ENCODE measurements at regions not wholly inside any gene's neighbourhood (a gene's known extent, or its start where the extent isn't known, plus 50 kb on each side); places are given as distances from the start of the nearest gene placed in this dataset.

GRCh38 chr2:128395640-128396499 lies 77.2 kb upstream of the HS6ST1 start:
- H3K9me3 ChIP-seq (ENCODE audit: insufficient read depth, low read length): no peaks in the 10 kb centered on the region
- H3K4me2 ChIP-seq (ENCODE audit: low read length): no peak overlapping the region
- no peak overlapping the region for H3K27ac ChIP-seq (ENCODE audit: low read length)
- H3K4me3 ChIP-seq (ENCODE audit: low read length): no peak overlapping the region
- no peaks in the 10 kb centered on the region; the same call in 1 of the 2 replicates for H3K27me3 ChIP-seq (ENCODE audit: low read depth, low read length)
- TF ChIP-seq CTCF (IDR thresholded peaks at IDR 0.05; ENCODE audit: low read depth, low read length) (no peak), EZH2phosphoT487 (IDR thresholded peaks at IDR 0.05; ENCODE audit: low read depth) (no peak)
- no peaks in the 10 kb centered on the region for H3K79me2 ChIP-seq (ENCODE audit: low read length)
- no peak overlapping the region for H2AFZ ChIP-seq (ENCODE audit: low read depth, low read length)
- no peak overlapping the region for H3K9ac ChIP-seq (ENCODE audit: low read length)
- no peaks in the 10 kb centered on the region for H4K20me1 ChIP-seq (ENCODE audit: insufficient read depth, low read length)
- H3K4me1 ChIP-seq (ENCODE audit: low read length): no peaks in the 10 kb centered on the region
- no peaks in the 10 kb centered on the region for H3K36me3 ChIP-seq (replicated peaks; ENCODE audit: low read depth, low read length)

DNA sequence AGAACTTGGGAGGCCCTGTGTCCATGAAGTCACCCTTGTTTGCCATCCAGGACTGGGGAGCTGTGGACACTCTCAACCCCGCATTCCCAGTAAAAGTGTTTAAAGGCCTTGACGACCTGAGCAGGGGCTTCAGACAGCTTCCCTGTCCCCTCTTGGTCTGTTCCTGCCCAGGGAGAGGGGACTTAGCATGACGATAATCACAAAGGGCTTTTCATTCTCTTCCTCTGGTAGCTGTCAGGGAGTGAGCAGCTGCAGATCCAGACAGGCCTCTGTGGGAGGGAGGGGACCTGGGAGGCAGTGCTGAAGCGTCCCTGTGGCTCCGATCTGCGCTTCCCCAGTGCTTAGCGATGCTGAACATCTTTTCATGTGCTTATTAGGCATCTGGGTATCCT lies 77.8 kb upstream of the HS6ST1 start:
- TF ChIP-seq EZH2phosphoT487 (IDR thresholded peaks at IDR 0.05; ENCODE audit: low read depth): no peak
- no peak for TF ChIP-seq CTCF (IDR thresholded peaks at IDR 0.05; ENCODE audit: low read depth, low read length)
- Histone ChIP-seq H3K36me3 (replicated peaks; ENCODE audit: low read depth, low read length) (no peaks in the 10 kb centered on the region), H3K4me2 (ENCODE audit: low read length) (no peak overlapping the region), H3K79me2 (ENCODE audit: low read length) (no peaks in the 10 kb centered on the region), H3K4me1 (ENCODE audit: low read length) (no peaks in the 10 kb centered on the region), H3K9me3 (ENCODE audit: insufficient read depth, low read length) (no peaks in the 10 kb centered on the region), H3K9ac (ENCODE audit: low read length) (no peak overlapping the region), H3K4me3 (ENCODE audit: low read length) (no peak overlapping the region), H2AFZ (ENCODE audit: low read depth, low read length) (no peak overlapping the region), H4K20me1 (ENCODE audit: insufficient read depth, low read length) (no peaks in the 10 kb centered on the region), H3K27me3 (ENCODE audit: low read depth, low read length) (no peaks in the 10 kb centered on the region; the same call in 1 of the 2 replicates), H3K27ac (ENCODE audit: low read length) (no peak overlapping the region)

DNA sequence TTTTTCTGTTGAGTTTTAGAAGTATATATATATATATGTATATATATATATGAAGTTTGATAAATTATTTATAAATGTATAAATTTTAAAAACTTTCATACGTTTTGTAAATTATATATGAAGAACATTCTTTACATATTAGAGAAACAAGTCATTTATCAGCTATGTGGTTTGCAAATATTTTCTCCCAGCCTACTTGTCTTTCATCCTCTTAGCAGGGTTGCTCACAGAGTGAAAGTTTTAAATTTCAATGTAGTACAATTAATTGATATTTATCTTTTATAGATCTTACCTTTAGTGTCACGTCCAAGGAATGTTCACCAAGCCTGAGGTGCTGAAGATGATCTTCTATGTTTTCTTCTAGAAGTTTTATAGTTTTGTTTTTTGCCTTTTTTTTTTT lies 78.3 kb upstream of the HS6ST1 start:
- Histone ChIP-seq H4K20me1 (ENCODE audit: insufficient read depth, low read length) (no peaks in the 10 kb centered on the region), H3K79me2 (ENCODE audit: low read length) (no peaks in the 10 kb centered on the region), H3K9me3 (ENCODE audit: insufficient read depth, low read length) (no peaks in the 10 kb centered on the region), H3K36me3 (replicated peaks; ENCODE audit: low read depth, low read length) (no peaks in the 10 kb centered on the region), H3K4me2 (ENCODE audit: low read length) (no peak overlapping the region), H3K27me3 (ENCODE audit: low read depth, low read length) (no peaks in the 10 kb centered on the region; the same call in 1 of the 2 replicates), H3K27ac (ENCODE audit: low read length) (no peak overlapping the region), H3K4me1 (ENCODE audit: low read length) (no peaks in the 10 kb centered on the region), H3K9ac (ENCODE audit: low read length) (no peak overlapping the region), H2AFZ (ENCODE audit: low read depth, low read length) (no peak overlapping the region), H3K4me3 (ENCODE audit: low read length) (no peak overlapping the region)
- no peak for TF ChIP-seq EZH2phosphoT487 (IDR thresholded peaks at IDR 0.05; ENCODE audit: low read depth)
- no peak for TF ChIP-seq CTCF (IDR thresholded peaks at IDR 0.05; ENCODE audit: low read depth, low read length)

GRCh38 chr2:128399256-128399655 lies 80.6 kb upstream of the HS6ST1 start:
- Histone ChIP-seq H3K27ac (ENCODE audit: low read length) (no peak overlapping the region), H2AFZ (ENCODE audit: low read depth, low read length) (no peak overlapping the region), H3K4me2 (ENCODE audit: low read length) (no peak overlapping the region), H3K9me3 (ENCODE audit: insufficient read depth, low read length) (no peaks in the 10 kb centered on the region), H3K4me1 (ENCODE audit: low read length) (no peaks in the 10 kb centered on the region), H4K20me1 (ENCODE audit: insufficient read depth, low read length) (no peaks in the 10 kb centered on the region), H3K79me2 (ENCODE audit: low read length) (no peaks in the 10 kb centered on the region), H3K4me3 (ENCODE audit: low read length) (no peak overlapping the region), H3K27me3 (ENCODE audit: low read depth, low read length) (no peaks in the 10 kb centered on the region; the same call in 1 of the 2 replicates), H3K9ac (ENCODE audit: low read length) (no peak overlapping the region), H3K36me3 (replicated peaks; ENCODE audit: low read depth, low read length) (no peaks in the 10 kb centered on the region)
- TF ChIP-seq CTCF (IDR thresholded peaks at IDR 0.05; ENCODE audit: low read depth, low read length): no peak
